ENCODE measurements at regions not wholly inside any gene's neighbourhood (a gene's known extent, or its start where the extent isn't known, plus 50 kb on each side); places are given as distances from the start of the nearest gene placed in this dataset.

- TF ChIP-seq, protein P1, sequence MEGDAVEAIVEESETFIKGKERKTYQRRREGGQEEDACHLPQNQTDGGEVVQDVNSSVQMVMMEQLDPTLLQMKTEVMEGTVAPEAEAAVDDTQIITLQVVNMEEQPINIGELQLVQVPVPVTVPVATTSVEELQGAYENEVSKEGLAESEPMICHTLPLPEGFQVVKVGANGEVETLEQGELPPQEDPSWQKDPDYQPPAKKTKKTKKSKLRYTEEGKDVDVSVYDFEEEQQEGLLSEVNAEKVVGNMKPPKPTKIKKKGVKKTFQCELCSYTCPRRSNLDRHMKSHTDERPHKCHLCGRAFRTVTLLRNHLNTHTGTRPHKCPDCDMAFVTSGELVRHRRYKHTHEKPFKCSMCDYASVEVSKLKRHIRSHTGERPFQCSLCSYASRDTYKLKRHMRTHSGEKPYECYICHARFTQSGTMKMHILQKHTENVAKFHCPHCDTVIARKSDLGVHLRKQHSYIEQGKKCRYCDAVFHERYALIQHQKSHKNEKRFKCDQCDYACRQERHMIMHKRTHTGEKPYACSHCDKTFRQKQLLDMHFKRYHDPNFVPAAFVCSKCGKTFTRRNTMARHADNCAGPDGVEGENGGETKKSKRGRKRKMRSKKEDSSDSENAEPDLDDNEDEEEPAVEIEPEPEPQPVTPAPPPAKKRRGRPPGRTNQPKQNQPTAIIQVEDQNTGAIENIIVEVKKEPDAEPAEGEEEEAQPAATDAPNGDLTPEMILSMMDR (optimal IDR thresholded peaks at IDR 0.05 in 1 of 3, IDR thresholded peaks at IDR 0.05 in 1 of 3, conservative IDR thresholded peaks at IDR 0.05 in 1 of 3; ENCODE audit: extremely low read depth in 1 of 3, insufficient read depth in 2 of 3, low read length in 3 of 3) = no peak
- no peak for TF ChIP-seq EZH2 (IDR thresholded peaks at IDR 0.05; ENCODE audit: low read length)
These were observed 222.9 kb downstream of the PTEN start for GRCh38 chr10:88086187-88086960.
